ENCODE measurements at regions not wholly inside any gene's neighbourhood (a gene's known extent, or its start where the extent isn't known, plus 50 kb on each side); places are given as distances from the start of the nearest gene placed in this dataset.

DNA sequence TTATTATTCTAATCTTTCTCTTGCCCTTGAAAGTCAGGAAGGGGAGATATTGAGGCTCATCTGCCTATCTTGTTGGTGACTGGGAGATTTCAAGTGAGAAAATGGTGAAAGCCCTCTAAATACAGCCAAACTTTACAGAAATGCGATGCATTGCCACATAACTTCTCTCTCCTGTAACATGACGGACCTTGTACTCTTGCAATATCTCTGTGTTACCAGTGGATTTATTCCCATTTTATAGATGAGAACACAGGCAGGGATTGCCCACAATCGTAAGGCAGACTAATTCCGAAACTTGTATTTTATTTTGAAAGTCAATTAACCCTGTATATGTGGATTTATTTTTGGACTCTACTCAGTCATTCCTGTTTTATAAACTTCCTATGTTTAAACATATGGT, 57.3 kb upstream of the MPP7 start:
- TF ChIP-seq POLR2AphosphoS5 (IDR thresholded peaks at IDR 0.05; ENCODE audit: insufficient read depth in 1 of 2, low read depth in 1 of 2) = no peak
- TF ChIP-seq, protein P1, sequence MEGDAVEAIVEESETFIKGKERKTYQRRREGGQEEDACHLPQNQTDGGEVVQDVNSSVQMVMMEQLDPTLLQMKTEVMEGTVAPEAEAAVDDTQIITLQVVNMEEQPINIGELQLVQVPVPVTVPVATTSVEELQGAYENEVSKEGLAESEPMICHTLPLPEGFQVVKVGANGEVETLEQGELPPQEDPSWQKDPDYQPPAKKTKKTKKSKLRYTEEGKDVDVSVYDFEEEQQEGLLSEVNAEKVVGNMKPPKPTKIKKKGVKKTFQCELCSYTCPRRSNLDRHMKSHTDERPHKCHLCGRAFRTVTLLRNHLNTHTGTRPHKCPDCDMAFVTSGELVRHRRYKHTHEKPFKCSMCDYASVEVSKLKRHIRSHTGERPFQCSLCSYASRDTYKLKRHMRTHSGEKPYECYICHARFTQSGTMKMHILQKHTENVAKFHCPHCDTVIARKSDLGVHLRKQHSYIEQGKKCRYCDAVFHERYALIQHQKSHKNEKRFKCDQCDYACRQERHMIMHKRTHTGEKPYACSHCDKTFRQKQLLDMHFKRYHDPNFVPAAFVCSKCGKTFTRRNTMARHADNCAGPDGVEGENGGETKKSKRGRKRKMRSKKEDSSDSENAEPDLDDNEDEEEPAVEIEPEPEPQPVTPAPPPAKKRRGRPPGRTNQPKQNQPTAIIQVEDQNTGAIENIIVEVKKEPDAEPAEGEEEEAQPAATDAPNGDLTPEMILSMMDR (IDR thresholded peaks at IDR 0.05) = no peak

All from vagina (tissue), 2 donors.